ENCODE measurements at regions not wholly inside any gene's neighbourhood (a gene's known extent, or its start where the extent isn't known, plus 50 kb on each side); places are given as distances from the start of the nearest gene placed in this dataset.

DNA sequence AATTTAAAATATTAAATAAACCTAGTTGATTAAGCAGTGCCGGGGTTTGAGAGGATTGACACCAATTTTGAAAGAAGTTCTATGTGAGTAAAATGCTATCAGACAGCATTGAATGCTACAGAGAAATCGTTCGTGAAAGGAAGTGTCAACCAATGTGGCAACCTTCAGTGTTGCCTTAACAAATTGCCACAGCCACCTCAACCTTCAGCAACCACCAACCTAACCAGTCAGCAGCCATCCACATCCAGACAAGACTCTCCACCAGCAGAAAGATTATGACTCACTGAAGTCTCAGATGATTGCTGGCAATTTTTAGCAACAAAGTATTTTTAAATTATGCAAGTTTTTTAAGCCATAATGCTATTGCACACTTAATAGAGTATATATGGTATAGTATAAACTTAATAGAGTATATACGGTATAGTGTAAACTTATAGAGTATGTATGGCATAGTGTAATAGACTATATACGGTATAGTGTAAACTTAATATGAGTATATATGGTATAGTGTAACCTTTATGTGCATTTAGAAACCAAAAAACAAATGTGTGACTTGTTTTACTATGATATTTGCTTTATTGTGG is 65.3 kb upstream of the ID4 start:
- H4K5ac ChIP-seq (ENCODE audit: insufficient read length, low read depth, low read length) = no peak overlapping the region
- no peak for DNase-seq (ENCODE audit: low read depth in 1 of 2, low spot score in 2 of 2)
- no peak for FAIRE-seq
- H3K14ac ChIP-seq (ENCODE audit: insufficient read length) = no peak overlapping the region
- no peak overlapping the region for H2BK12ac ChIP-seq (ENCODE audit: low read depth, low read length)
- CTCF ChIA-PET (ENCODE audit: partially characterized antibody) = interaction anchor here (1.3 to 1.5 kb wide), 2 partner anchors 21 to 43 kb away, joined by 3 to 4 read pairs; no protein-coding TSS in a partner anchor
- H2BK20ac ChIP-seq (ENCODE audit: low read length) = no peak overlapping the region
- H3K4me1 ChIP-seq (replicated peaks in 1 of 4; ENCODE audit: control insufficient read depth in 3 of 4, insufficient read depth in 4 of 4, low read length in 3 of 4) = no peaks in the 10 kb centered on the region
- H2AFZ ChIP-seq (ENCODE audit: low read length) = no peak overlapping the region
- no peak overlapping the region for H2AK5ac ChIP-seq (ENCODE audit: low read depth, low read length)
- no peaks in the 10 kb centered on the region for H3K79me2 ChIP-seq (ENCODE audit: control insufficient read depth in 1 of 2, insufficient read depth in 2 of 2, low read length in 2 of 2)
- POLR2A ChIA-PET (ENCODE audit: partially characterized antibody) = no interaction called here
- no peak overlapping the region for H2BK5ac ChIP-seq (ENCODE audit: low read depth, low read length)
- H3K18ac ChIP-seq (ENCODE audit: extremely low read depth, low read length) = no peak overlapping the region
- H2BK120ac ChIP-seq (replicated peaks; ENCODE audit: low read depth, low read length) = no peak overlapping the region
- H3K9ac ChIP-seq (replicated peaks in 1 of 4; ENCODE audit: extremely low read depth in 1 of 4, low read depth in 3 of 4, low read length in 3 of 4) = no peak overlapping the region
- no peaks in the 10 kb centered on the region for H3K23me2 ChIP-seq (ENCODE audit: low read depth, low read length)
- no peak overlapping the region for H3K4me2 ChIP-seq (ENCODE audit: insufficient read depth in 1 of 2, low read depth in 2 of 2, low read length in 2 of 2)
- H3K79me1 ChIP-seq (ENCODE audit: low read depth, low read length) = no peaks in the 10 kb centered on the region
- no peaks in the 10 kb centered on the region for H3K27me3 ChIP-seq (replicated peaks in 1 of 4; ENCODE audit: control insufficient read depth in 3 of 4, extremely low read depth in 1 of 4, insufficient read depth in 3 of 4, low read length in 3 of 4)
- H3K23ac ChIP-seq (ENCODE audit: insufficient read length) = no peak overlapping the region
- H2BK15ac ChIP-seq (ENCODE audit: low read length) = no peak overlapping the region
- no peak overlapping the region for H3K27ac ChIP-seq (ENCODE audit: low read depth, low read length)
- no peak overlapping the region for H3K4ac ChIP-seq (replicated peaks; ENCODE audit: insufficient read length, low read depth, low read length)
- no peak overlapping the region for H3K4me3 ChIP-seq (ENCODE audit: extremely low read depth in 1 of 4, insufficient read depth in 2 of 4, low read depth in 3 of 4, low read length in 4 of 4)
- H3K36me3 ChIP-seq (ENCODE audit: control insufficient read depth in 2 of 4, insufficient read depth in 4 of 4, low read length in 3 of 4) = no peaks in the 10 kb centered on the region
- no peaks in the 10 kb centered on the region for H4K20me1 ChIP-seq (replicated peaks in 1 of 2; ENCODE audit: control insufficient read depth in 1 of 2, insufficient read depth in 2 of 2, low read length in 2 of 2)
- no peak overlapping the region for H4K8ac ChIP-seq (ENCODE audit: extremely low read depth, insufficient read depth, low read length)
- H3K56ac ChIP-seq (replicated peaks; ENCODE audit: insufficient read length, low read depth, low read length) = no peak overlapping the region
- WGBS, 2 experiments (ENCODE audit: extremely low coverage in 1 of 2, insufficient coverage in 1 of 2, insufficient read length in 1 of 2, insufficient replicate concordance in 2 of 2, low coverage in 1 of 2, low lambda C conversion rate in 2 of 2, missing lambda C conversion rate in 1 of 2) = 77% methylated on average over 5 of the region's 5 CpGs; no CpG with 5 or more reads in 1 of the 2 experiments
- H4K91ac ChIP-seq (replicated peaks; ENCODE audit: insufficient read length, low read length) = no peak overlapping the region
- H3K9me3 ChIP-seq (ENCODE audit: insufficient read depth in 2 of 2, low read depth in 1 of 2, low read length in 1 of 2) = no peaks in the 10 kb centered on the region

All from H1 (cell line).